K562 (cell line): ENCODE measurements at regions not wholly inside any gene's neighbourhood (a gene's known extent, or its start where the extent isn't known, plus 50 kb on each side); places are given as distances from the start of the nearest gene placed in this dataset.

Experiments
- ATAC-seq: fragments of 200-7000 bp; cut with Tn5 transposase; 3 replicates; pipeline ENCODE4 v1.9.1; 2020; ENCODE audit warnings: moderate library complexity
- BruUV-seq: library from RNA; stranded (reverse); fragments of 400-500 nt; replicated peaks from 2 replicates; lab custom pipeline; 2021; lab: Mats Ljungman, UMichigan
- CTCF ChIA-PET: fragments of 300-600 bp; formaldehyde crosslinking; extraction: SDS; loops from one replicate; lab custom pipeline; 2021; ENCODE audit warnings: low intra/inter-chr PET ratio; lab: Yijun Ruan, JAX
- POLR2A ChIA-PET: fragments of 300-600, 350-650 bp; sonication (Branson Sonifier 250); formaldehyde crosslinking; extraction: SDS; loops from one replicate; lab custom pipeline; 2021; ENCODE audit warnings: antibody characterized with exemption, inconsistent platforms; lab: Yijun Ruan, JAX
- DNase-seq, 4 experiments: peaks; one replicate each; pipeline versions ENCODE4 v3.0.0 to v3.0.0-alpha.2; 2011 to 2018; ENCODE audit warnings: low spot score in 3 of 4, mixed read lengths in 3 of 4; ENCODE audit errors: extremely low read depth in 1 of 4
- FAIRE-seq: peaks from 2 replicates; lab custom pipeline; 2011; peaks lifted over from hg19 to GRCh38; lab: Jason Lieb, UNC
- H2AFZ ChIP-seq: 2 replicates; pipeline ENCODE4 v1.6.0; 2011; ENCODE audit warnings: low read depth, low read length, control low read depth, inconsistent platforms
- H3K27ac ChIP-seq: fragments of 200-600 bp; 3 replicates; pipeline ENCODE4 v1.8.0; 2011; ENCODE audit warnings: low read depth, mild to moderate bottlenecking, control low read depth, inconsistent platforms, low read length, moderate library complexity, mixed read lengths; ENCODE audit errors: extremely low read depth
- H3K27me3 ChIP-seq, 2 experiments: fragments of 300-600 bp in 1 of 2; 2 replicates in 1 of 2; 3 replicates in 1 of 2; pipeline versions ENCODE4 v1.6.0 to v1.8.0; 2011; ENCODE audit warnings: inconsistent platforms in 2 of 2, low read length in 2 of 2, mild to moderate bottlenecking in 1 of 2, mixed read lengths in 1 of 2, moderate library complexity in 1 of 2; ENCODE audit not compliant: control insufficient read depth in 2 of 2, insufficient read depth in 2 of 2
- H3K36me3 ChIP-seq: fragments of 300-600 bp; 3 replicates; pipeline ENCODE4 v1.8.0; 2011; ENCODE audit warnings: mild to moderate bottlenecking, low read length, inconsistent platforms; ENCODE audit not compliant: control insufficient read depth, insufficient read depth
- H3K4me1 ChIP-seq, 2 experiments: fragments of 200-600 bp in 1 of 2; replicated peaks in 1 of 2; 2 replicates in 1 of 2; 3 replicates in 1 of 2; pipeline versions ENCODE4 v1.5.1 to v1.8.0; 2011; ENCODE audit warnings: inconsistent platforms in 2 of 2, low read length in 2 of 2, mild to moderate bottlenecking in 1 of 2, mixed read lengths in 1 of 2, moderate library complexity in 1 of 2; ENCODE audit not compliant: control insufficient read depth in 2 of 2, insufficient read depth in 2 of 2
- H3K4me2 ChIP-seq: 2 replicates; pipeline ENCODE4 v1.6.1; 2011; ENCODE audit warnings: low read length, control low read depth, inconsistent platforms, mixed read lengths; ENCODE audit not compliant: insufficient read depth
- H3K4me3 ChIP-seq: fragments of 200-600 bp; sonication (generic), shearing (Covaris generic); 2 replicates; pipeline ENCODE4 v1.5.1; 2016; ENCODE audit warnings: control low read depth, inconsistent platforms
- H3K79me2 ChIP-seq: fragments of 200-600 bp; 3 replicates; pipeline ENCODE4 v1.8.0; 2011; ENCODE audit warnings: low read length, inconsistent platforms; ENCODE audit not compliant: control insufficient read depth, insufficient read depth
- H3K9ac ChIP-seq, 2 experiments: 2 replicates each; pipeline versions ENCODE4 v1.6.0 to v1.6.1; 2011; ENCODE audit warnings: low read depth in 2 of 2, low read length in 2 of 2, control low read depth in 1 of 2, inconsistent platforms in 1 of 2, mild to moderate bottlenecking in 1 of 2, mixed read lengths in 1 of 2; ENCODE audit not compliant: insufficient read depth in 1 of 2
- H3K9me1 ChIP-seq: one replicate; pipeline ENCODE4 v1.6.0; 2011; ENCODE audit warnings: inconsistent platforms, mild to moderate bottlenecking, low read length, moderate library complexity; ENCODE audit not compliant: control insufficient read depth, insufficient read depth
- H3K9me3 ChIP-seq: replicated peaks from 2 replicates; pipeline ENCODE4 v1.5.1; 2011; ENCODE audit warnings: low read depth, low read length, inconsistent platforms; ENCODE audit not compliant: control insufficient read depth, insufficient read depth
- H4K20me1 ChIP-seq: replicated peaks from 2 replicates; pipeline ENCODE4 v1.6.1; 2011; ENCODE audit warnings: low read length, inconsistent platforms, mixed read lengths; ENCODE audit not compliant: control insufficient read depth, insufficient read depth
- ATF7 ChIP-seq: fragments of 450-650 bp; IDR thresholded peaks from 2 replicates; pipeline ENCODE4 v1.7.1; 2014; ENCODE audit warnings: mild to moderate bottlenecking, moderate library complexity
- BHLHE40 ChIP-seq: IDR thresholded peaks from 2 replicates; pipeline ENCODE4 v1.6.1; 2011; ENCODE audit warnings: low read length, improper control_type of control experiment
- EGR1 ChIP-seq: fragments of 450-650 bp; conservative IDR thresholded peaks from 2 replicates; pipeline ENCODE4 v1.6.1; 2017; ENCODE audit warnings: mild to moderate bottlenecking
- ELF1 ChIP-seq: fragments of 200-800 bp; sonication (Bioruptor generic); IDR thresholded peaks from 2 replicates; pipeline ENCODE4 v1.6.1; 2016; ENCODE audit warnings: missing genetic modification characterization, missing compliant biosample characterization
- ETV6 ChIP-seq, 3 experiments: fragments of 150-350 bp in 1 of 3; sonication (generic) in 1 of 3; formaldehyde crosslinking in 1 of 3; IDR thresholded peaks; 2 replicates each; pipeline versions ENCODE4 v1.6.1 to v1.8.0; 2014 to 2022; ENCODE audit warnings: borderline replicate concordance in 2 of 3, low read depth in 2 of 3, antibody characterized with exemption in 1 of 3, low read length in 1 of 3, mild to moderate bottlenecking in 1 of 3, missing genetic modification reagents in 1 of 3
- KDM4B ChIP-seq, 2 experiments: fragments of 450-650 bp in 1 of 2; sonication (generic) in 1 of 2; IDR thresholded peaks; 2 replicates each; pipeline ENCODE4 v1.6.1; 2016 to 2017; ENCODE audit warnings: borderline replicate concordance in 2 of 2, antibody characterized with exemption in 1 of 2, low read depth in 1 of 2, mild to moderate bottlenecking in 1 of 2
- MCM5 ChIP-seq: fragments of 450-650 bp; IDR thresholded peaks from 2 replicates; pipeline ENCODE4 v1.6.1; 2016; ENCODE audit warnings: low read depth
- POLR3A ChIP-seq: IDR thresholded peaks from 2 replicates; pipeline ENCODE4 v1.6.1; 2011; ENCODE audit warnings: borderline replicate concordance, mild to moderate bottlenecking, moderate library complexity; ENCODE audit not compliant: insufficient read length, insufficient read depth; ENCODE audit errors: extremely low read depth
- RCOR1 ChIP-seq, 2 experiments: IDR thresholded peaks; 2 replicates each; pipeline ENCODE4 v1.6.1; 2012; ENCODE audit warnings: low read depth in 2 of 2, low read length in 2 of 2, borderline replicate concordance in 1 of 2, improper control_type of control experiment in 1 of 2
- XRCC4 ChIP-seq: IDR thresholded peaks from one replicate; pipeline ENCODE4 v1.6.1; 2011; ENCODE audit not compliant: insufficient read depth, insufficient read length; ENCODE audit errors: extremely low read depth
- ZSCAN29 ChIP-seq: fragments of 450-650 bp; IDR thresholded peaks from 2 replicates; pipeline ENCODE4 v1.6.1; 2017
- WGBS: fragments of 100-300 bp; shearing (Covaris generic); methylation state at CpG from one replicate; pipeline ENCODE4 v1.1.6; 2016; ENCODE audit warnings: low coverage, mixed read lengths; ENCODE audit not compliant: insufficient coverage; ENCODE audit errors: missing lambda C conversion rate; 5-methylcytosine and 5-hydroxymethylcytosine counted together
- in situ Hi-C: fragments of 300-500 bp; cut with MboI; formaldehyde crosslinking; loops from 4 replicates; pipeline ENCODE4 v1.15.0; 2018; ENCODE audit warnings: inconsistent platforms, mixed read lengths
- intact Hi-C: fragments of 100-400 bp; cut with micrococcal nuclease; formaldehyde crosslinking; loops from 2 replicates; pipeline ENCODE4 v1.14.2; 2022
- TF ChIP-seq, protein P1 (sequence below): IDR thresholded peaks from 2 replicates; pipeline ENCODE4 v1.6.1; 2011; ENCODE audit not compliant: insufficient read length; ENCODE audit errors: extremely low read depth
- TF ChIP-seq, protein P2 (sequence below): fragments of 250-450 bp; sonication (Bioruptor Pico); IDR thresholded peaks from 2 replicates; pipeline ENCODE4 v1.6.1; 2021; ENCODE audit warnings: mild to moderate bottlenecking

DNA sequence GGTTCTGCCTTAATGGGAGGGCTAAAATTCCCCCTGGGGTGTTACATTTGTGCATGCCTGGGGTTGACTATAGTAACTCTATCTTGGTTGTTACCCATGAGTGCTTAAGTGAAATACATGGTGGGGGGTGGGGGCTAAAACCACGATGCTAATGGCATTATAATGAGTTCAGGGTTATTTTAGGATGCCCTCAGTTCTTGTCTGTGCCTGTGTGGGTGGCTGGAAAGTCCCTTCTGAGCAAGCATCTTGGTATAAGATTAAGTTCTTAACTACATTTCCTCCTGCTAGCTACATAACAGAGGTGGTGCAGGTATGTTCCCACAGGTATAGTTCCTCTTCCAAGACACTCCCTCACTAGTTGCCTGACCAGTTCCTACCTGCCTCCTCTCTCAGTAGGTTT lies 822.3 kb downstream of the LRFN5 start:
- in situ Hi-C loops, result no loop called here
- Histone ChIP-seq H2AFZ (no peak overlapping the region), H3K9ac (no peak overlapping the region), H3K9me3 (no peaks in the 10 kb centered on the region), H3K27ac (no peak overlapping the region), H3K4me1 (no peaks in the 10 kb centered on the region), H4K20me1 (no peaks in the 10 kb centered on the region), H3K9me1 (no peaks in the 10 kb centered on the region), H3K36me3 (no peaks in the 10 kb centered on the region), H3K27me3 (no peaks in the 10 kb centered on the region), H3K4me2 (no peak overlapping the region), H3K4me3 (no peak overlapping the region), H3K79me2 (no peaks in the 10 kb centered on the region)
- WGBS, result 0% methylated on average over 1 of the region's 1 CpG
- no TSS peak for BruUV-seq
- intact Hi-C loops, result no loop called here
- DNase-seq (no peak), ATAC-seq (no peak), FAIRE-seq (no peak)
- TF ChIP-seq BHLHE40 (no peak), EGR1 (no peak), KDM4B (IDR thresholded peaks at IDR 0.05; ENCODE audit: borderline replicate concordance in 2 of 2, low read depth in 1 of 2) (no peak), ZSCAN29 (no peak), ETV6 (IDR thresholded peaks at IDR 0.05; ENCODE audit: borderline replicate concordance in 1 of 2, low read depth in 2 of 2, low read length in 1 of 2) (no peak), ETV6 (CRISPR knock-in tag; IDR thresholded peaks at IDR 0.05; ENCODE audit: borderline replicate concordance) (no peak), ELF1 (tag) (no peak), RCOR1 (IDR thresholded peaks at IDR 0.05; ENCODE audit: borderline replicate concordance in 1 of 2, low read depth in 2 of 2, low read length in 2 of 2) (no peak), XRCC4 (no peak), ATF7 (no peak), POLR3A (no peak), MCM5 (no peak)
- TF ChIP-seq, protein P1, sequence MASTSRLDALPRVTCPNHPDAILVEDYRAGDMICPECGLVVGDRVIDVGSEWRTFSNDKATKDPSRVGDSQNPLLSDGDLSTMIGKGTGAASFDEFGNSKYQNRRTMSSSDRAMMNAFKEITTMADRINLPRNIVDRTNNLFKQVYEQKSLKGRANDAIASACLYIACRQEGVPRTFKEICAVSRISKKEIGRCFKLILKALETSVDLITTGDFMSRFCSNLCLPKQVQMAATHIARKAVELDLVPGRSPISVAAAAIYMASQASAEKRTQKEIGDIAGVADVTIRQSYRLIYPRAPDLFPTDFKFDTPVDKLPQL, result no peak
- TF ChIP-seq, protein P2, sequence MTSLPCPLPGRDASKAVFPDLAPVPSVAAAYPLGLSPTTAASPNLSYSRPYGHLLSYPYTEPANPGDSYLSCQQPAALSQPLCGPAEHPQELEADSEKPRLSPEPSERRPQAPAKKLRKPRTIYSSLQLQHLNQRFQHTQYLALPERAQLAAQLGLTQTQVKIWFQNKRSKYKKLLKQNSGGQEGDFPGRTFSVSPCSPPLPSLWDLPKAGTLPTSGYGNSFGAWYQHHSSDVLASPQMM (CRISPR knock-in tag), result no peak
- ChIA-PET POLR2A (no interaction called here), CTCF (no interaction called here)
